Suppressor macrophage treated with lipopolysaccharide for 4 hours (primary cell): ENCODE measurements at regions not wholly inside any gene's neighbourhood (a gene's known extent, or its start where the extent isn't known, plus 50 kb on each side); places are given as distances from the start of the nearest gene placed in this dataset.
"Not testable (repeated sequence)": the region's sequence is repeated elsewhere in the genome, so short reads cannot be mapped to it uniquely, and the experiment has no call there.

Source experiments
- DNase-seq: peaks from one replicate; pipeline ENCODE4 v3.0.0-alpha.2; 2020

- DNase-seq, result no peak
Measured at GRCh38 chr4:141290771-141291170, 70.1 kb downstream of the ZNF330 start.

DNA sequence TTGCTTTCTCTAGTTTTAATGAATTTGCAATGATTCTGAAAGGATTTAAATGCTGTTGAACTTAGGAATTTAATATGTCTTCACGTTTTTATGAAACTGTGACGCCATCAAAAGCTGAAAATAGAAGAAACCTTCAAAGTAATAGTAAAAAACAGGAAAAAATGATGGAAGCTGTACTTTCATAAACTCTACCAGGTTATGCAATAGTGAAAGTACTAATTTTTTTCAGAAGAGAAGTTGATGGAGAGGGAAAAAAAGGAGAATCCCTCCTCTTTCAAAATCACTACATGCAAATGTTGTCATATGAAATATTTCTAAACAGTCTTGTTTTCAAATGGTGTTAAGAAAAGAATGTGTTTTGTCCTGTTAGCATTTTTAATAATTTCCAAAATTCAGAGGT is 73.6 kb downstream of the ZNF330 start:
- DNase-seq, result peak; percentile 88

GRCh38 chr4:141301216-141301615 is 80.5 kb downstream of the ZNF330 start:
- no peak for DNase-seq

GRCh38 chr4:141302924-141303323 is 82.2 kb downstream of the ZNF330 start:
- no peak for DNase-seq

DNA sequence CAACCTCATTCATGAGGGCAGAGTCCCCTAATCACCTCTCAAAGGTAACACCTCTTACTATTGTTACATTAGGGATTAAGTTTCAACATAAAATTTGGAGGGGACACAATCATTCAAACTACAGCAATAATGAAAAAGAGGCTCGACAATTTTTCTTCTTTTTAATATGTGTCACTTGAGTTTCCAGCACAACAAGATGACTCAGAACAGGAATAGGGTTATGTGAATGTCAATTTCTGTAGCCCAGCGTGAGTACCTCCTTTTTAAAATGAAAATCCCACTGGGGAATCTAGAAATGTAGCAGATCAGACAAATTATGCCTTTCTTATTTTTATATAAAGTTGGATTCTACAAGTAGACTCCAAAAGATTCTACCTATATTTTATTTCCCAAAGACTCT is 83.7 kb downstream of the ZNF330 start:
- DNase-seq, result no peak

DNA sequence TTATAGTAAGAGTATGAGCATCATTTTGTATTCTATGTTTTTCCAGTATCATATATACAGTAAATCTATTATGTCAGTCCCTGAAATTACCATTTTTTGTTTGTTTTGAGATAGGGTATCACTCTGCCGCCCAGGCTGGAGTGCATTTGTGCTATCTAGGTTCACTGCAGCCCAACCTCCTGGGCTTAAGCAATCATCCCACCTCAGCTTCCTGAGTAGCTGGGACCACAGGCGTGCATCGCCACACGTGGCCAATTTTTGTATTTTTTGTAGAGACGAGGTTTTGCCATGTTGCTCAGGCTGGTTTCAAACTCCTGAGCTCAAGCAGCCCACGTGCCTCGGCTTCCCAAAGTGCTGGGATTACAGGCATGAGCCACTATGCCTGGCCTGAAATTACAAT is 85.6 kb downstream of the ZNF330 start:
- no peak for DNase-seq

GRCh38 chr4:141307241-141307689 is 86.6 kb downstream of the ZNF330 start:
- DNase-seq, result peak; percentile 57

DNA sequence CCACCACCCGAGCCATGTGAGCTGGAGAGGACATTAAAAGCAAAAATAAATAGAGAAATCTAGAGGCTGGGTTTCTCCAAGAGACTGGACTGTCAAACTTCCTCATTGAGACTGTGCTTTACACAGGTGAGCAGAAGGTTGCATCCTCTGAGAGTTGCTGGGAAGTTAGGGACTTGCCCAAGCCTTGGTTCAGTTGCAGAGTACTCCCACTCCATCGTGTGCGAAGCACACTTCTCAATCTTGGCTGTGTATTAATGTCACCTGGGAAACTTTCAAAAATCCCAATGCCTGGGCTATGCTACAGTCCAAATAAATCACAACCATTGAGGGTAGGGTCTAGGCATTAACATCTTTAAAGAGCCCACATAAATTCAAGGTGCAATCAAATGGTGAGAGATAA is 89.2 kb downstream of the ZNF330 start:
- no peak for DNase-seq

DNA sequence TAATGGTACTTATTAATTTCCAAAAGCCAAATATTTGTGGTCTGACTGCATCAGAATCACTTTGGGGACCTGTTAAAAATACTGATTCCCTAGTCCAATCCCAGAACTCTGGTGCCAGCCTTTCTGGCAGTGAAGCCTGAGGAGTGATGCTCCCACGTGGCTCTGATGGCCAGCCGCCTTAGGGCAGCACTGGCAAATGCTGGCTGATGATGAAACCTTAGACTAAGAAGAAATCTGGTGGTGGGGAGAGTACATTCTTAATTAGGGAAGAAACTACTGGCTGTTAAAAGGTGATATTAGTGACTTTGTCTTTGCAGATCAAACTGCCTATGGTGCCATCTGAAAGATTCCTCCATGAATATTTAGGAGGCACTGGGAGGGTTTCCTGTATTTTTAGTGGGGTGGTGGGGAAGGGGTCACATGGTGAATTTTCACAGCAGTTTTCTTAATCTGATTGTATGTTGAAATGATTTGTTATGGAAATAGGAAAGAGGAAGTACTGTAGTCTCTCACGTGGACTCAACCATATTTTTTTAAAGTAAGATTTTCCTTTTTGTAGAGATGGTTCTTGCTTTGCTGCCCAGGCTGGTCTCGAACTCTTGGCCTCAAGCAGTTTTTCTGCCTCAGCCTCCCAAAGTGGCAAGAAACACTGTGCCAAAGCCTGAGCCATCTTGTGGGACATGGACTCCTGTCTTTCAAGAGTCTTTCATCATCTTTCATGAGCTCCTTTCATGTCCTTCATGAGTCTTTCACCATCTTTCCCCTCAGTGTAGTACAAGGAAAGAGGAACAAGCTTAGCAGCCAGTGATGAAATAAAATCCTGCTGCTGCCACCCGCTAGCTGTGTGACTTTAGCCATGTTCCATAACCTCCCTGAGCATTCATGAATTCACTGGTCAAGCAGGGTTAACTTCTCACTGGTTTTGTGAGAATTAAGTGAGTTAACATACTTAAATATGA is 90.8 kb downstream of the ZNF330 start:
- peak; percentile 83 for DNase-seq

DNA sequence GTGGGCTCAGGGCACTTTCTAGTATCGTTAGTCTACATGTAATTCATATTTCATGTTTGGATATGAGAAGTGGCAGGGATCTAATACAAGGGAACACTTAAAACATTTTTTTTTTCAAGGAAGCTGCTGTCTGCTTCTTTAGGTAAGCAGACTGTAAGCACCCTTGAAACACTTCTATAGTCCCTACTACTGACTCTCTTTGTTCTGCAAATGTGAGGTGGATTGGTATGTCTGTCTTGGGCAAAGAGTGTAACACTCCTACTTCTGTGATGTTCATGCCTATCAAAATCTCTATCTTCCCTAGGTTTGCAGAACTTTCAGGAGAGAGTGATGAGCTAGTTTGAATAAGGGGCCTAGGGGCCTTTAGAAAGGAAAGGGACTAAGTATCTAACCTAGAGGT is 93.9 kb downstream of the ZNF330 start:
- no peak for DNase-seq

- peak; percentile 12 for DNase-seq
Measured at GRCh38 chr4:141328560-141329173, 108.0 kb downstream of the ZNF330 start.

DNA sequence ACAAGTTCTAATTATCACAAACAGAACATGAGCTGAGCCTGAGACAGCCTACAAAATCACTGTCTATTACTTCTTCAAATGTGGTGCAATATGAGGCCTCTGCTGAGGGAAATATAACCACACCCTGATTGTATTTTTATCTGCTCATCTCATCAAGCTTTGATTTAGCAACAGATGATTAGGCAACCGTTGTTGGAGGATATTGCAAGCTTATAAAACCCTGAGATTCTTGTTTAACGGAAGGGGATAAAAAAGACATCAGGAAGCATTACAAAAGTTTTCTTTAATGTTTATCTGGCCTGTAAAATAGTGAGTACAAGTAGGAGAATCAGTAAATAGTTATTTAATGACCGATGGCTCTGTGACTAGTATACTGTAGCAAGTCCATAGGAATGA is 108.5 kb downstream of the ZNF330 start:
- peak; percentile 90 for DNase-seq

DNA sequence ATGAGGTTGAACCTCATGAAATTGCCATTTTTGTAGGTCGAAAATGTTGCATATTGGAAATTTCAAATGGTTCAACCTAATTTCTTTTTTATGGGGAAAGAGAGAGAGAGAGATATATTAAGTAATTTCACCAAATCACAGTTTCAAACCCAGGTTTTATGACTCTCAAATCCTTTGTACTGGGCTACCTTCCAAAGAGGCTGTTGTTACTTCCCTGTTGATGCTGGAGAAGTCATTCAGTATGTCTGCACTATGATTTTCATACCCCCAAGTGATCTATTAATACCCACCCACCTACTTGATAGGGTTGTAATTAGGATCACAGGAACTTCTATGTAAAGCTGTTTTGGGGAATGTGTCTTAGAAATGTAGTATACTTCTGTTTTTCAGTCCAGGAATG is 109.9 kb downstream of the ZNF330 start:
- DNase-seq, result peak; percentile 17

DNA sequence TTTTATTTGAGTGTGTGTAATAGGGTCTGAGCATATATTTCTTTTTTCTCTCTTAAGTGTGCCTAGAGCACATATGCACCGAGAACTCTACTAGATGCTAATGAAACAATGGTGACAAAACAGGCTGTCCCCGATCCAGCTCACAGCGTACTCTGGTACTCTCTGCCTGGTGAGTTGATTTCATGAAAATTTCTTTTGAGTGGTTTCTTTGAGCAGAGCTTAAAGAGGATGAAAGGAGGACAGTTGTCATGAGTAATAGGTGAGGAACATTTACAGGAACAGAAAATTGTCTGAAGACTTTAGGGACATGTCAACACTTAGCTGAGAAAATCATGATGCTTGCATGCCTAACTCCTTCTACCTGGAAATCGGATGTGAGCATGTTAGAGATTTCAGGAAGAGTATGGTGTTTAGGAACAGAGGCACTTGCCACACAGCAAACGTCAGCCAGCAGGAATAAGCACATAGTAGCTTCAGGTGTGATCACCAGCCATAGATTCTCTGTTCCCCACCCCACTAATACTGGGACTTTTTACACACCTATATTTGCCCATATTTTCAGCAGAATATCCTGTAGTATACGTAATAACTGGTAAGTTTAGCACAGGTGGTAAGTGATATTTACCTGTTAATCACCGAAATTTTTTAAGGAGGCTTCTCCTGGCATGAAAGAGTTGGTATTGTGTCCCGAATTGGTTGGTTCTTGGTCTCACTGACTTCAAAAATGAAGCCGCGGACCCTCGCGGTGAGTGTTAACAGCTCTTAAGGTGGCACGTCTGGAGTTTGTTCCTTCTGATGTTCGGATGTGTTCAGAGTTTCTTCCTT is 111.1 kb downstream of the ZNF330 start:
- no peak for DNase-seq

DNA sequence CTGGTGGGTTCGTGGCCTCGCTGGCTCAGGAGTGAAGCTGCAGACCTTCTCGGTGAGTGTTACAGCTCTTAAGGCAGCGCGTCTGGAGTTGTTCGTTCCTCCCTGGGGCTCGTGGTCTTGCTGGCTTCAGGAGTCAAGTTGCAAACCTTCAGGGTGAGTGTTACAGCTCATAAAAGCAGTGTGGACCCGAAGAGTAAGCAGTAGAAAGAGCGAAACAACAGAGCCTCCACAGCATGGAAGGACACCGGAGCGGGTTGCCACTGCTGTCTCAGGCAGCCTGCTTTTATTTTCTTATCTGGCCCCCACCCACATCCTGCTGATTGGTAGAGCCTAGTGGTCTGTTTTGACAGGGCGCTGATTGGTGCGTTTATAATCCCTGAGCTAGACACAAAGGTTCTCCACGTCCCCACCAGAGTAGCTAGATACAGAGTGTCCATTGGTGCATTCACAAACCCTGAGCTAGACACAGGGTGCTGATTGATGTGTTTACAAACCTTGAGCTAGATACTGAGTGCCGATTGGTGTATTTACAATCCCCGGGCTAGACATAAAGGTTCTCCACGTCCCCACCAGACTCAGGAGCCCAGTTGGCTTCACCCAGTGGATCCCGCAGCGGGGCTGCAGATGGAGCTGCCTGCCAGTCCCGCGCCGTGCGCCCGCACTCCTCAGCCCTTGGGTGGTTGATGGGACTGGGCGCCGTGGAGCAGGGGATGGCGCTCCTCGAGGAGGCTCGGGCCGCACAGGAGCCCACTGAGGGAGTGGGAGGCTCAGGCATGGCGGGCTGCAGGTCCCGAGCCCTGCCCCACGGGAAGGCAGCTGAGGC is 111.9 kb downstream of the ZNF330 start:
- not testable (repeated sequence) for DNase-seq

DNA sequence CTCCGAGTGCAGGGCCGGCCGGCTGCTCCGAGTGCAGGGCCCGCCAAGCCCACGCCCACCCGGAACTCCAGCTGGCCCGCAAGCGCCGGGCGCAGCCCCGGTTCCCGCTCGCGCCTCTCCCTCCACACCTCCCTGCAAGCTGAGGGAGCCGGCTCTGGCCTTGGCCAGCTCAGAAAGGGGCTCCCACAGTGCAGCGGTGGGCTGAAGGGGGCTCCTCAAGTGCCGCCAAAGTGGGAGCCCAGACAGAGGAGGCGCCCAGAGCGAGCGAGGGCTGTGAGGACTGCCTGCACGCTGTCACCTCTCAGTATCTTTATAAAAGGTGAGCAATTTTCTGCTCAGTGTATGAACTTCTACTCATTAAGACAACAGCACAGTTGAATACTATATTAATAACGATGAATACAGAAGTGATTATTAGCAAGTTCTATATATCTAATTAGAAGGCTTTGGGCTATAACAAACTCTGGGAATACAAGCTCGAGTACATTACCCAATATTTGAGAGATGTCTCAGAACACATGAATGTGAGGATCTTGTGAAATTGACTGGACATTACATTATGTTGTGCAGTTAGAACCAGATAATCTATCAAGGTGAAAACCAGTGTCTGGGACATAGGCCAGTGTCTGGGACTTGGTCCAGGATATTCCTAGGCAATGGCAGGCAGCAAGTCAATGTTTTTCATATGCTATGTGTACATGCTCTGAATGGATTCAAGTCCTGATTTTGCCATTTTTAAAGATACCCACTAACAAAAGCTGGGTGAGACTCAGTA is 112.9 kb downstream of the ZNF330 start:
- DNase-seq, result peak; percentile 19

DNA sequence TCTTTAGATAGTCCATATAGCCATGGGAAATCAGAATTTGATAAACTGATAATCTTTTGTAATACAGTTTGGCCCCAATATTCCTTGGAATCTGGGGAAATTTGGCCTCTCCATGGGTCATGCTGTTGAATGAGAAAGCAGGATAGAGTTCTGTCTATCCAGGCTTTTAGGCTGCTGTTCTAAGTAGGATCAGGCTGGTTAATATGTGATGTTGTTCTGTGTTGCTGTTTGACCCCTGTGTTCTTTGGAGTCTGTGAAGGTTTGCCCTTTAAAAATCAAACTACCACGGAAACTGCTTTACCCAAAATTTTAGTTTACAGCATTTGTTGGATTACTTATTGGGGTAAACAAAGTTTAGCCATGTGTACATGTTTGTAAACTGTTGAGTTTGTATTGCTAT is 114.5 kb downstream of the ZNF330 start:
- no peak for DNase-seq

DNA sequence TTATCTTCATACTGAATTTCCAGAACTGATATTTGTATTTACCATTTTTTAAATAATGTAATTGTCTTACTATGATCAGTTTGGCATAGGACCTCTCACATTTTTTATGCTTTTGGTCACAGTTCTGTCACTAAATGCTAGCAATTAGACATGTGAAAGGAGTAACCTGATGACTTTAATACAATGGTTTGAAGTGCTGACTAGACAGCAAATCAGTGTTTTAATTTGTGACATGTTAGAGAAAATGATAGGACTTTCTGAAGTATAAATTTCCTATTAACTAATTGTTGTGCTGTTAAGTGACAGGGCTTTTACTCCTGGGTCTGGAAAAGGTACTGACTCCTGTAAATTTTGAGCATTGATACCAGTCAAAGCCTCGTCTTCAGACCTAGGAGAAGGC is 117.5 kb downstream of the ZNF330 start:
- DNase-seq, result no peak

DNA sequence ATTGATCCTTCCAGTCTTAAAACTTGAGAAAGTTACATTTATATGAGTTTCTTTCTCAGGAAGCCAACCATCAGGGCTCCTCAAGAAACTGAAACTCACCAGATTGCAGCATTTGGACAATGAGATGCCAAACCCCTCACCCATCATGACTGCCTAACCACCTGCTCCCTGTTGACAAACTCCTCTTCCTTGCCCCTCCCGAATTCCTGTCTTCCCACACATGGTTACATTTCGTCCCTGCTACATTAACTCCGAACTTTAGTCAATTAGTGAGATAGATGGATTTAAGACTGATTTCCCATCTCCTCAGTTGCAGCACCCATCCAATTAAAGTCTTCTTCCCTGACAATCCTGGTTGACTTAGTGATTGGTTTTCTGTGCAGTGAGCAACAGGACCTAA is 118.7 kb downstream of the ZNF330 start:
- DNase-seq, result no peak

DNA sequence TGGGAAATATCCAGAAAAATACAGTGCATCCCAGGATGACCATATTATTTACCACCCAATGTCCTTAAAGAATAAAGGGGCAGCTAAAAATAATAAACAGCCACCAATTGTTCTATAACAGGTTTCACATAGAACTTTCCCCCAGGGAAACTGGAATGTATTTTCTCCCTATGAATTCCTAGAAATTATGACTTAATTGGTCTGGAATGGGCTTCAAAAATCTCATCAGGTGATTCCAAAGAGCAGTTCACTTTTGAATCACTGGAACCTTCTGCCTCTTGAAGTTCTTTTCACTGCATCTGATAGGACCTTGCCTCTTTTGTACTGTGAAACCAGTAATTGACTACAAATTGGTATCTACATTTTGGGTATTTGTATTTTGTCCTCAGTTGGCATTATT is 119.3 kb downstream of the ZNF330 start:
- DNase-seq, result no peak

DNA sequence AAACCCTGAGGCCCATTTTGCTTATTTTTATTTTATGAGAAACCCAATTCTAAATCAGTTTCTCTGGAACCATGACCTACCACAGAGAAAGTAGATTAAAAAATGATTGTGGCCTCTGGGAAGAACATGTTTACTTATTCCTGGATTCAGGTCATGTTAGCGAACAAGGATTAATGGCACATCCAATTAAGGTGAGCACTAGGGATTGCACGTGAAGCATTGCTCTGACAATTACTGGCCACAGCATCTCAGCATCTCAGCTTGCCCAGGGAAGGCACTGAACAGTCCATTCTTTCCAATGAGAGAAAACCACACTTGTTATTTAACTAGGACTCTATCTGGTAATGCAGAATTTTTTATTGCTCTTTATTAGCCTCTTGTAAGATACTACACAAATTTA is 119.8 kb downstream of the ZNF330 start:
- no peak for DNase-seq

- peak; percentile 60 for DNase-seq
Measured at GRCh38 chr4:141346144-141346543, 125.4 kb downstream of the ZNF330 start.
